ENCODE measurements at regions not wholly inside any gene's neighbourhood (a gene's known extent, or its start where the extent isn't known, plus 50 kb on each side); places are given as distances from the start of the nearest gene placed in this dataset.
"Not testable (repeated sequence)": the region's sequence is repeated elsewhere in the genome, so short reads cannot be mapped to it uniquely, and the experiment has no call there.

- no peak for DNase-seq (ENCODE audit: low spot score)
Measured at GRCh38 chr3:113377158-113377557, 64.1 kb downstream of the CFAP44 start.

DNA sequence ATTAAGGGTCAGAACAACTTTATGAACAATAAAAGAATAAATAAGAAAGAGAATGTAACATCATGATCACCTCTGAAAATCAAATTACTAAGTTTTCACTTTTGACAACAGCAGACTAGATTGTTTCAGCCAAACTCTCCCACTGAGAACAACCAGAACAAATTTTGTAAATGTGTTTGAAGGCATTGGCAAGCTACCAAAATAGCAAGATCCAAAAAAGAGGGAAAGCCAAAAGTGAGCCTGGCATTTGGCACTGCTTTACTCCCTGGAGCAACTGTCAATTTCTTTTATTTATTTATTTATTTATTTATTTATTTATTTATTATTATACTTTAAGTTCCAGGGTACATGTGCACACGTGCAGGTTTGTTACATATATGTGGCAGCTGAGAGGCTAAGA lies 67.2 kb downstream of the CFAP44 start:
- DNase-seq (ENCODE audit: low spot score), result peak; percentile 8

DNA sequence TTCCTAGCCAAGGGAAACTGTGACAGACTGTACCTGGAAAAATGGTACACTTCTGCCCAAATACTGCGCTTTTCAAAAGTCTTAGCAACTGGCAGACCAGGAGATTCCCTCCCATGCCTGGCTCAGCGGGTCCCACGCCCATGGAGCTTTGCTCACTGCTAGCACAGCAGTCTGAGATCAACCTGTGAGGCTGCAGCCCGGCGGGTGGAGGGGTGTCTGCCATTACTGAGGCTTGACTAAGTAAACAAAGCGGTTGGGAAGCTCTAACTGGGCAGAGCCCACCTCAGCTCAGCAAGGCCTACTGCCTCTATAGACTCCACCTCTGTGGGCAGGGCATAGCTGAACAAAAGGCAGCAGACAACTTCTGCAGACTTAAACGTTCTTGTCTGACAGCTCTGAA lies 74.5 kb downstream of the CFAP44 start:
- DNase-seq (ENCODE audit: low spot score), result not testable (repeated sequence)

GRCh38 chr3:113355340-113355739 lies 86.0 kb downstream of the CFAP44 start:
- not testable (repeated sequence) for DNase-seq (ENCODE audit: low spot score)

DNA sequence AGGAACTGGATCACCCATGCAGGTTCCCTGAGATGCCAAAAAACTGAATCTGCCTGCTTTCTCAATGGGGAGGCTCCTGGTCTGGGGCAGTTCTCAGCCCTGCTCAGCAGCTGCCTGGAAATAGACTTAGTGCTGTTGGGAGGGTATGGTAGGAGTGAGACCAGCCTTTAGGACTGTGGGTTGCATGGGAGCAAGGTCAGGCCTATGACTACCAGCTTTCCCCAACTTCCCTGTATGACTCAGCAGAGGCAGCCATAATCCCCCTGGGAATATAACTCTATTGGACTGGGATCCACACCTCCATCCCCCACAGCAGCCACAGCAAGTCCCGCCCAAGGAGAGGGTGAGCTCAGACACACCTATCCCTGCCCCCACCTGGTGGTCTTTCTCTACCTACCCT lies 87.0 kb downstream of the CFAP44 start:
- DNase-seq (ENCODE audit: low spot score), result no peak

DNA sequence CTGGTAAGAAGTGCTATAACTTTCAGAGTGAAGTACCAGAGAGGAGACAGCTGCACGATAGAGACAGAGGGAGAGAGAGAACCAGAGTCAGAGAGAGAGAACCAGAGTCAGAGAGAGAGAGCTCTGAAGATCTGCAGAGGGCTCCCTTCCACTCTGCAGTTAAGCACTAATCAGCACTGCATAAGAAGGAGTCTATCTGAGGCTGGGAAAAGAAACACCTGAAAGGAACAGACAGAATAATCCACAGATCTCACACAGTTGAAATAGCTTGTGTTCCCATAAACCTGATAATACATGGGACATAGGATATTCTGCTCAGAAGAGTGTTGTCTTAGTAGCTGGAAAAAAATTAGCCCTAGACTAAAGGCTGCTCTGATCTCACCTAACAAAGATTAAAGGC lies 87.6 kb downstream of the CFAP44 start:
- no peak for DNase-seq (ENCODE audit: low spot score)

GRCh38 chr3:113340785-113341184 lies 100.5 kb downstream of the CFAP44 start:
- DNase-seq (ENCODE audit: low spot score), result no peak

DNA sequence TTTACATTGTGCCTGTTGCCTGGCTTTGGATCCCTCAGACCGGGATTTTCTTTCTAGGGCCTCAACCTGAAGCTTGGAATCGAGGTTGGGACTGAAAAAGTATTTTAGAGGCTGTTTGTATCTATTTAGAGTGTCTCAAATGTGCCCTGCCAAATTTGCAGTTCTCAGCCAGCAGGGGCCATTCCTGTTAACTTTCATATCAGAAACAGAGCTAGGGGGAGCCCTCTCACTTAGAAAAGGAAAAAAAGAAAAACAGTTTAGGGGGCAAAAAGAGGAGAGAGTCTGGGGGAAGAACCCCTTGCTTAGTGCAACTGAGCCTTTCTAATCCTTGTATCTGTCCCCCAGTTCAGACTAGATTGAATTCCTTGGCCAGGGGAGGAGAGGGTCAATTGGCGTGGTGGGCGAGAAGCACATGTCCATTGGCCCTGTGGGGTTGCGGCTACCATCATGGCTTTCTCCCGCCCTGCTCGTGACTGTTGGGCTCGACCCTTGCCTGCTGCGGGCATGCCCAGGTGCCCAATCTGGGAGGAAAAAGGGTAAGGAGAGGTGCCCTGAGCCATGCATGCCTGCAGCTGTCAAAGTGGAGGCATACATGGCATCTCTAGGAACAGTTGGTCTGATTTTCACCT lies 101.6 kb downstream of the CFAP44 start:
- DNase-seq (ENCODE audit: low spot score), result no peak
